ENCODE measurements at regions not wholly inside any gene's neighbourhood (a gene's known extent, or its start where the extent isn't known, plus 50 kb on each side); places are given as distances from the start of the nearest gene placed in this dataset.

DNA sequence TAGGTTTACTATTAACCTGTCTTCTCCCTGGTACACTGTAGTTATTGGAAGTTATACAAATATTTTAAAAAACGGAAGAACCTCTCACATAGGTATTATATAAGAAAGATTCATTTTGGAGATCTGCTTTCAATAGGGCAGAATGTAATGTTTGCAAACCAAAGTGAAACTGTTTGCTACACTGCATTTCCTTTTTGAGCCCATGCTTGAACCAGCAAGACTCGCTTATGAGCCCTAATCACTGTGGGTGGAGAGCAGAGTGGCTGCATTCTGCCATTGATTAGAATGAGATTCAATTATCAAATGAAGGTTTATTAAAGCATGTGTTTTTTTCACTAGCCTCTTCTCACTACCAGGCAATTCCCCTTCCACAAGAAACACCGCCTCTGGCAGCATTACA lies 589.7 kb downstream of the CDH11 start:
- DNase-seq: no peak

DNA sequence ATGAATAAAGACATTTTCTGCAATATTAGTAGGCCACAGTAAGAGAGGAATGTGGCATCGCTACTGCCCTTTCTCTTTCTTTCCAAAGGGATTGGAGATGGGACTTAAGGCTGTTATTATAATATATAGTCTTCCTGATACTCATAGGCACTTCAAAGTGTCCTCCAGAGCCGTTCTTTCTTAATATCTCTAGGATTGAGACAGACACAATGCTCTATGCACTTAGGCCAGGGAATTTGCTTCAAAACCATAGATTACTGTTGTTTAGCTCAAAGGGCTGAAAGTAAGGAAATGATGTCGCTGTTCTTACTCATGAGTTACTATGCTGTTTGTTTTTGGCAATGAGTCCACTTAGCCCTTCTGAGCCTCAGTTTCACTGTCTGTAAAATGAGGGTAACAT lies 590.5 kb downstream of the CDH11 start:
- no peak for DNase-seq

DNA sequence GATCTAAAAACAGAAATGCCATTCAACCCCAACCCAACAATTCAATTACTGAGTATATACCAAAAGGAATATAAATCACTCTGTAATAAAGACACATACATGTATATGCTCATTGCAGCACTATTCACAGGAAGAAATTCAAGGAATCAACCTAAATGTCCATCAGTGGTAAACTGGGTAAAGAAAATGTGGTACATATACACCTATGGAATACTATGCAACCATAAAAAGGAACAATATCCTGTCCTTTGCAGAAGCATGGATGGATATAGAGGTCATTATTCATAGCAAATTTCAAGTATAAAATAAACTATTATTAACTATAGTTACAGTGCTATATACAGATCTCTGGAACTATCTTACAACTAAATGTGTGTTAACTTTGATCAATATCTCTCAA lies 599.3 kb downstream of the CDH11 start:
- DNase-seq: no peak

DNA sequence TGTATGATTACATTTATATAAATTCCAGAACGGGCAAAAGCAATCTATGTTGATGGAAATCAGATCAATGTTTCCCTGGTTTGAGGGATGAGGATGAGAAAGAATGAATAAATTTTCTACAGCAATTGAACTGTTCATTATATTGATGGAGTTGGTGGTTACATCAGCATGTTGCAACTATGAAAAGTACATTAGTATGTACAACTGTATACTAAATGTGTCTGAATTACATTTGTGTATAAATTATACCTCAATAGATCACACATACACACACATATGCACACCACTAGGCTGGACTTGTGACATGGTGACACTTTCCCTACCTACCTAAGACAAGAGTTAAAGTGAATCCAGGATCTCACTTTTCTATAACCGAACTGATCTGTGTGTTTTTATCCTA lies 608.0 kb downstream of the CDH11 start:
- DNase-seq: no peak

DNA sequence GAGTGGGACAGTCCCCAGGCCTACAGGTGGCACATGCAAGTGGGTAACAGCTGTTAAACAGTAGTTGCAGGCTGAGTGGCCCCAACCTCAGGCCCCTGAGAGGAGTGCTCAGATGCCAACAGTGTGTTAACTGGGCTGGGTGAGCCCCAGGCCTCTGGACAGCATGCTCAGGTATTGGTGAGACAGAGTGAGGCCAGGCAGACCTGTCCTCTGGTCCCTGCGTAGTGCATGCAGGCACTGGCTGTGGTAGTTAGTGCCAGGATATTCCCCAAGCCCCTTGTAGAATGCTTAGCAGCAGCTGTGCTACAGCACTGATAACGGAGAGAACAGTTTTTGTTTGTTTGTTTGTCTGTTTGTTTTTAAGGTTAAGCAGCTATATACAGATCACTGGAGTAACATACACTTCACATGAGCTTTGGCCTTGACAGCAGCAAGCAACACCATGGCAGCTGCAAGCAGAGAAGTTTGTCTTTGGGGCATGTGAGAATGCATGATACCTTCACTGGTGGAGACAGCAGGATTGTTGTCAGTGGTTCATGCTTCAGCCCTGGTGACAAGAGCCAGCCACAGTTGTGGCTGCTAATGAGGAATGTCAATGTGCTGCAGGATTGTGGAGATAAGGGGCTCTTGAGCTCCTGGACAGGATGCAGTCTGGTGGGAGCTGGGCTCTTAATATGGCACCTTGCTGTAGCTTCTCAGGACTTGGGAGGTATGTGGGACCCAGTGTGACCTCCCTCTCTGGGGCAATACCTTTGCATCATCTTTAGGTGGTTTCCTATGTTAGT lies 614.4 kb downstream of the CDH11 start:
- DNase-seq: no peak

DNA sequence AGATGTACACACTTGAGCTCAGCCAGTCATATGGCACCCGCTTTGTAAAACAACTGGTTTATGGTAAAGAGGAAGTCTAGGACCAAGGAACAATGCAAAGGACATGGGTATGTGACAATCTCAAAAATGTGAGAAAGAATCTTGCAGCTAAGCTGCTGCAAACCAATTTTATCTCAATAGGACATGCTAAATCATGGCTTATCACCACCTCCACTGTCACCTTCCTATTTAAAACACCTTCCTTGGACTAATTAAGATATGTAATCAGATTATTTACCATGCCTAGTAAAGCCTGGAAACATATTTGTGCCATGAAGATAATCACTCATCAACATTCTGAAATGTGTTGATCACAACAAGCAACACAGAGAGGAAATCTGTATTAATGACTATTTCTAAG lies 622.7 kb downstream of the CDH11 start:
- DNase-seq: no peak

DNA sequence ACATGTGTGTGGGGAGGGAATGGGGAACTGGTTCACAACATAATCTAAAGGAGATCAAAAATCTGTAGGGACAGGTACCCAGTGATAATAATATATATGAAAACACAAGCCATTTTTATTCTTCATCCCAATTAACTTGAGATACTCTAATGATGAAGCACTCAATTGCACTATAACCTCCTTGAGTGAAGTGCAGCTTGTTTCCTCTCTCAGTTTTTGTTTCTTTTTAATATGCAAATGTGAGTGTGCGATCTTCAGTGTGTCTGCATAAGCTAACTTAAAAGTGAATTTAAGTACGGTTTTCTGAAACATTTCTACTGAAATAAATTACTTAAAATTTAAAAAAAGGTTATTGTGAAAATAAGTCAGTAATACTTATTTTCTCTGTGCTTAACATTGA lies 623.5 kb downstream of the CDH11 start:
- no peak for DNase-seq

DNA sequence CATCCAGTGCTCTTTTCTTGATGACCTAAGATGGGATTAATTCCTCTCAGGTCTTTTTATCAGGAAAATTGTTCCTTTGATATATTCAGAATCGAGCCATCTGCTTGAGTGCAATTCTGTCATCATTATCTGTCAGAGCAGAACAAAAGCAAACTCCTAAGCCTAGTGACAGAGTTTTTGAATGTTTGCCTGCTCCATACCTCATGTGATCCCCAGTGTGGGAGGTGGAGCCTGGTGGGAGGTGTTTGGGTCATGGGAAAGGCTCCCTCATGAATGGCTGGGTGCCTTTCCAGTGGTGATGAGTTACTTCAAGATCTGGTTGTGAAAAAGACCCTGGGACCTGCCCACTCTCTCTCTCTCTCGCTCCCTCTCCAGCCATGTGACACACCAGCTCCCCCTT lies 628.2 kb downstream of the CDH11 start:
- no peak for DNase-seq

DNA sequence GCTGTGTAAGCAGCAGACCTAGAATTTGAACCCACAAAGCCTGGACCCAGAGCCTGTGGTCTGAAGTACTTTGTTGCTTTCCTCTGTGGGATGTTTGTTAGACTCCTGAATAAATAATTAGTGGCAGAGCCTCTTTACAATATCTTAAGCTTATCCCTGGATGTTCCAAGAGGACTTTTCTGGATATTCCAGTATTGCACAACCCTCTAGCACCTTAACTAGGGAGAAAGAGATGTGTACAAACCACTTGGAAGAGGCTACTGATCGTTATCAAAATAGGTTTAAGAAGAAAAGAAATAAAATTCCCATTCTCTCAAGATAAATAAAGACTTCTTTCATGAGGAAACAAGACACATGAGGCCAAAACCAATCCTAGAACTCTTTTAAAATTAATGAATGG lies 632.4 kb downstream of the CDH11 start:
- no peak for DNase-seq

DNA sequence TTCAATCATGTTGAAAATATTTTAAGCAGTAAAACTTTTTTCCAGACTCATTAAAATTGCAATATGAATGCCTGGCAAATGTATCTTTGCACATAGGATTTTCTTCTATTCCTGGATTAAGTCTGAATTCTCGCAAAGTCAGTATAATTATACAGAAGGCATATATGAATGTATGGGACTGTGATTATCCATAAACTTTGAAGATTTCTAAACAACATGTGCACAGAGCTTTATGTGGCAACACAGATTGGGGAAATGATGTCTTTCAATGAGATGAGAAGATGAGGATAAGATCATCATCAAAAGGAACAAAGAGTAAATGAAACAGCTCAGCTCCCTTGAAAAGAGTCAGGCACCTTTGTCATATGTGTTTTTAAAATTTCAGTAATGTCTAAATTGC lies 635.3 kb downstream of the CDH11 start:
- DNase-seq: no peak

DNA sequence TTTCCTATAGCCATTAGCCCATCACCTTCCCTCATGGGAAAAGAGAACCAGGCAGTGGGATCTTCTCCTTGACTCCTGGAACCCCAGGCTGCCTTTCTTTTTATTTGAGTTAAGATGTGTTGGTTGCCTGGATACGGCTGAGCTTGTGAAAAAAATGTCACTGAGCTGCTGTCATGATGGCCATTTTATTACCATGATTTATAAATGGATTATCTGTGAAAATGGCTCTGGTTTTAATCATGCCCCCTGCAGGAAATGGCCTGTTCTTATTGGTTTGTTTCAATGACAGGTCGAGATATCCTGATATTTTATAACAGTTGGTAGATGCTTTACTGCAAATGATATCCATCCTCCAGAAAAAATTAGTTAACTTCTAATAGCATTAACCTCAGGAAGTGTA lies 640.4 kb downstream of the CDH11 start:
- no peak for DNase-seq

DNA sequence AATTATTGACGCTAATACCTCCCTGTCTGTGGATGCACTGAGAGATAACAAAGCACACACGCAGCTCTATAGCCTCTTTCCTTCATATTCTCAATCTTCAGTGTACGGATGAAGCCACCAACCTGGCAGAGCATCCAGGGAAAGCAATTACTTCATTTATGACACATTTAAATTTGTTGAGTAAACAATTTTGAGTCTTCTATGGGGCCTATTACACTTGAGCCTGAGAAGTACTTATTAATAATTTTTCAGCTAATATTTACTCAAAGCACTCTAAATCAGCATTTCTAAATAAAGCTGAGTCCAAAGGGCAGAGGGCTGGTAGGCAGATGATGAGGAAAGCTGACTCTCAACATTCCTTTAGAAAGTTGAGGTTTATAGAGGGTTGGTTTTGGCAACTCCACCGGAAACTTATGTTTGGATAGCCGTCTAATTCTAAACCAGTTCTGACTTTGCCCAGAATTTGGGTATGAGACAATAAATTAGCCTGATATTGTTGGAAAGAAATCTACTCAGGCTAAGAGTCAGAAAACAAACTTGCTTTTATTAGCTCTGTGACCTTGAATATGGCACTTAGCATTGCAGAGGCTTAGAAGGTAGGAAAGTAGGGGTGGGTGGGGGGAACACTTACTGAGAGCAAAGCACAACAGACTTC lies 643.5 kb downstream of the CDH11 start:
- no peak for DNase-seq

DNA sequence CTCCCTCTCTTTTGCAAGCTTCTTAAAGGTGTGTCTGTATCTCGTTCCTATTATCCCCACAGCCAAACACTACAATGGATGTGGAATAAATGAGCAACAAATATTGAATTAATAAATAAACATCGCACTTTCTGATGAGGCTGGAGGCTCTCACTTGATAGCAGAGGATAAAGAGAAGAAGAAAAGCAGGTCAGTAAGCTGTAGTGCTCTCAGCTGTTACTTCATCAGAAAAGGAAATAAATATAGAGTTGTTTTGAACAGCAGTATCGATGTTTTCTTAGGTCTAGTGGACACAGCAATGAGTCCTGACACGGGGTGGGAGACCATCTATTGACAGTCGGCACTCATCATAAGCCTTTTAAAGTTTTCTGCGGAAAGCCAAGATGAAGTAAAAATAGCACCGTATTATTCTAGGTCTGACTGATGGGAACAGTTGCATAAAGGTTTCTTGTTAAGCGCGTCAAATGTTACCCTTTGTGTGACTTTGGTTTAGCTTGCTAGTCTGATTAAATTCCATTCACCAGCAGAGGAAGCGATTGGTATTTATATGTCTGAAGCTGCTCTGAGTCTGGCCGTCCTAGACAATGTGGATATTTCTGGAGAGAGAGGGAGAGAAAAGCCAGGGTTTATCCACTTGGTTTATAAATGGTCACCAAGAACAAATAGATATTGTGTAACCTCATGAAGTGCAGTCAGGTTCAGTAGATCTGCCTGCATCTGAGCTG lies 646.1 kb downstream of the CDH11 start:
- DNase-seq: no peak

DNA sequence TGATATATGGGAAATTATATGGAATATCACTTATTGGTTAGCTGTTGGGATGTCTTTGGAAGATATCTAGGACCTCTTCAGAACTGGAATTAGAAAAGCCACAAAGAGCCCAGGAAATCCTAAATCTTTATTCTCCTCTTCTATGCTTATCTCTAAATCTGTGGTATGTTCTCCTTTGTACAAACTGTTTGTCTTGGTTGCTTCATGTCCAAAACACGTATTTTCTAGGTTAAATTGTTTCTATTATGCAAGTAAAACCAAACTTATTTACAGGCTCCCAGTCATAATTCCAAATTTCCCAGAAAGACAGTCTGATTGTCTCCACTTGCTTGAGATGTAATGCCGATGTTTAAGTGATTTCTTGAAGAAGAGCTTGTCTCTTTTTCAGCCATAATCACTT lies 650.9 kb downstream of the CDH11 start:
- DNase-seq: no peak

DNA sequence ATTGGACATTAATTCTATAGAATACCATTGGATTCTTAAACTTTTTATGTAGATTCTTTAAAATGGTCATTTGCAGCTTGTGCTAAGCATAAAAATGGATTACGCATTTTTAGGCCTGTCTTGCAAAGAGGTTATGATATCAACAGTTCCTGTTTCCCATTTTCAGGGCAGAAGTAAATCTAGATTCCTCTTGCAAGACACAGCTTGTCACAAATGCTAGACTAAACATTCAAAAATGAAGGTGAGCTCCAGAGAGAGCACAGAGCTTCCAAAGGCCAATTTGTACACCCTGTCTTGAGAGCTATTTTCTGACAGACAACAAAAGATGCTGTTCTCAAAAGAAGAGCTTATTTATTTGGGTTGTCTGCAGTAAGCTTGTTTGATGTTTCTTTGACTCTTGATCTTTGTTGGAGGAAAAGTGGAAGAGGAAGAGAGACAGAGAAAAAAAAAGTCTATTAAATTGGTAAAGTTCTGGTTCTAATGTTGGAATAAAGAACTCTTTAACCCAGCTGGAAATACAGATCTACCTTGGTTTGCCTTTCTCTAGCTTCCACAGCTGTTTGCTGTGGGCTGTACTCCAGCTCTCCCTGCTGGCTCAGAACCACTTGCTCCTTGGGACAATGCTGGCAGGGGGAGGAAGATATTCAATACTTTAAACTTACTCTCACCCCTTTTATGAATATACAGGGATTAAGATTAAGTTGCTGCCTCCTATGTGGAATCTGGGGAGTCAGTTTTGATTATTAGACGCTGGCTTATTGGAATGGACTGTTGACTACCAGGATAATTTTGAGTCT lies 651.8 kb downstream of the CDH11 start:
- no peak for DNase-seq

DNA sequence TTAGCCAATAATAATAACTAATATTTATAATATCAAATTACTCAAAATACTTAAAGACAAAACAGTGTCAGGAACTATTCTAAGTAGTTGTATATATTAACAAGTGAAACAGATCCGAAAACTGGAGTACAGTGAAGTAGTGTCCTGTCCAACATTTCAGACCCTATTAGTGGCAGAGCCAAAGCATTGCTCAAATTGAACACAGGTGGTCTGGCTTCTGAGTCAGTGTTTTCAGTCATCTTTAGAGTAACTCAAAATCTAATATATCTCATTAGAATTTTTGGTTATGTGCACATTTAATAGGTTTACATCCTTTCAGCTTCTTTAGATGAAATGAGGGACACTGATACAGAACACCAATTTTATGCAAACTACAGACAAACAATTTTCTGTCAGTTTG lies 652.5 kb downstream of the CDH11 start:
- DNase-seq: no peak

DNA sequence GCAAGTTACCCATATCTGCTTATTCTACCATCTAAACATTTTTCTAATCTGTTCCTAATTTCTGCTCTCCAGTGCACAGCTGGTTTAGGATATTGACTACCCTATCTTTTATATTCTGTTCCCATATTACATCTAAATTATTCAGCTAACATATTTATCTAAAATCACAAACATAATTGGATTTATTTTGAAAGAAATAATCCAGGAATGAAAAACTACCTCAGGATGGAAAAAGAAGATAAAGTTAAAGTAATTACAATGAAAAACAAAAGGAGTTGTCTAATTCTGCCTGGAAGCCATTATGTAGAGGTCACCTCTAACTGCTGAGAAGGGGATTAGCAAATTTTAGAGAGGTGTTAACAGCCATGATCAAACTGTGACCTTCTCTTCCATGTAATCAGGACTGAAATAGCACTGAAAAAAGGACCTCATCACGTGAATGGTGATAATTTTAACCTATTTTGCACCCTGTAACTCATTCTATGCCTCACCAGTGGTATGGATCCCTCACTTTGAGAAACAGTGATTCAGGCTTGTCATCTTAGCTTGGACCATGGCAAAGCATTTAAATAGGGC lies 653.3 kb downstream of the CDH11 start:
- no peak for DNase-seq

DNA sequence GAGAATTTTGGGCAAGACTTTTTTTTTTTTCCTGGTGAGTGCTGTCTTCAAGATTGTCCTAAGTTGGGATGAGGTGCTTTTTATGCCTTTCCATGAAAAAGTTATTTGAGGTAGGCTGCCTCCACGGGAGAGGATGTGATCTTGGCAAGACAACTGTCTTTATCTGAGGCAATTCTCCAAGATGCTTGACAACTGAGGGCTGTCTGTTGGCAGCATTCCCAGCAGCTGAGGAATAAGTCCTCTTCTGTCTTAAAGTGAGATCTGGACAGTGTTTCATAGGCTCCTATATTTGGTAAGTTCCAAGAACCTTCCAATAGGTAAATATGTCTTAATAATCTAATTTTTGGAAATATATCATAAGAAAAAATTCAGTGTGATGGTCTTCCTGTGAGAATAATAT lies 662.0 kb downstream of the CDH11 start:
- no peak for DNase-seq

DNA sequence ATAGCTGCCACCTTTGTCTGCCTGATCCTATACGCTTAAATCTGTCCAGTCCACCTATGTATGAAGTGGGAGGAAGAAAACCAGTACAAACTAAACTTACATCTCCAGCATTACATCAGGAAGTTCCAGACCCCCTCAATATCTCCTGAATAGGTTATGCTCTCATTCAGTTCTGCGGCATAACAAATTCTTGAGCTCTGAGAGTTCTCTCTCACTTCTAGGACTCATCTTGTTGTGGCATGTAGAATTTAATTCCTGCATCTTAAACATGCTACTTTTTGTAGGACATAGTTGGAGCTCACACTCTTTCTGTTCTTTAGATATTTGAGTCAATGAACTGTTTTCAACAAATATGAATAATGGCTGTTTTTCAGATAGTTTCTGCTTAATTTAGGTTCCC lies 662.5 kb downstream of the CDH11 start:
- no peak for DNase-seq

DNA sequence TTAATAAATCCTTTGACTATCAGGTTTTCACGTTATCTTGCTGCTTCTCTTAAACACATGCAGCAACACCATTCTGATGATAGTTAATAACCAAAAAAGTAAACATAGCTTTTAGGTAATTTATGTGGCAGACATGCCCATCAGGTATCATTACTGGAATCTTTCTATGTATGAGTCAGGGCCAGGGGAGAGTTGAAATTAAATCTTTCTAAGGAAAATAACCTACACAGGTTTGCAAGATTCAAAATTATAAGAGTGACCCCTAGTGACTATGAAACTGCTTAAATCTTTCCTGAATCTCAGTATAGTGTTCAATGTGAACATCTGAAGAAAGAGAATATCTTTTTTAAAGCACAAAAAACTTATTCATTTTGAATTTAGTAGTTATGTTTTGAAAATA lies 666.6 kb downstream of the CDH11 start:
- DNase-seq: no peak

DNA sequence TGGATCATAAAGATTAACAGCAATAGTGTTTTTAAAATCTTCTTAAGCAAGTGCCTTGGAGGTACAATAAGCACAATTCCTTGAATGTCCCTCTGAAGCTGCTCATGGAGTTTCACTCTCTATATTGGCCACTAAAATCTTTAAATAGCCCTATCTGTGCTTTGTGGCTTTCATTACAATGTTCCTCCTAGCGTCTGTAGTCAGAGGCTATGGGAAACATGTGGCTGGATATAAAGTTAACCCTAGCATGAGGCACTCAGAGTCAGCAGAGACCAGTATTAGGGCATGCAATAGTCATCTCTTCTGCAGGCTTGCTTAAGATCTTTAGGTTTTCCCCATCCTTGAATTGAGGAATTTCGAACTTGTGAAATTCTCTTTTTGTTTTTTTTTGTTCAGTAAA lies 668.2 kb downstream of the CDH11 start:
- DNase-seq: no peak

DNA sequence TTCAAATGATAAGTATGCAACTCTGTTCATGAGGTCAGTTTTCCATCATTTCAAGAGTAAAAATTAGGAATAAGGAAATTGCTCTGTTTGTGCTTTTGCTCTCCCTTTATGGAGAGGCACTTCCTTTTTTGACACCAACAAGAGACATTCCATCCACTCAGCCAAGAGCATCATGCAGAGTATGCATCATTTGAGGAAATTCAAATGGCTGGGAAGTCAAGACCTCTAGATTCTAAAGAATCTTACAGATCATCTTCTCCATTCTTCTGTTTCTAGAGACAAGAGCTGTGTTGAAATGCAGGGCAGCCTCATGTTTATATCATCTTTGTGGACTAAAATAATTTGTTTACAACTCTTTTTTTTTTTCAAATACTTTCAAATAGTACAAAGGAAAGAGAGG lies 669.4 kb downstream of the CDH11 start:
- DNase-seq: no peak

DNA sequence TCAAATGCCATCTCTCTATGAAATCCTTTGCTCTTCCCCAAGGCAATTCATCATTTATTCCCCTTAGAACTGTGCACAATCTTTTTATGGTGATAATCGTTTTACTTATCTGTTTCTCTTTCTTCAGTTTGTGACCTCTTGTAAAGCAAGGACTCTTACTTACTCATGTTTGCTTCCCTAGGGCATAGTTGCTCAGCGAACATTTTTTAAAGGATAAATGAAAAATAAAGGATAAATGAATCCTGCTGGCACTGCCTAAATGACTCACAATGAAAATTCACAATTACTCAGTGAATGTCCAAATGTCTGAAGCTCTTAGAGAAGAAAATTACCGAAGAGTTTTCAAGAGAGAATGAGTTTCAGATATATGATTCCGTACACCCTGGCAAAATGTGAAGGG lies 671.7 kb downstream of the CDH11 start:
- no peak for DNase-seq
